ENCODE measurements at regions not wholly inside any gene's neighbourhood (a gene's known extent, or its start where the extent isn't known, plus 50 kb on each side); places are given as distances from the start of the nearest gene placed in this dataset.
"Not testable (repeated sequence)": the region's sequence is repeated elsewhere in the genome, so short reads cannot be mapped to it uniquely, and the experiment has no call there.

- DNase-seq = no peak
These were observed 430.4 kb downstream of the RPS6KC1 start for GRCh38 chr1:213481395-213481794.

GRCh38 chr1:213484333-213484732 lies 433.3 kb downstream of the RPS6KC1 start:
- DNase-seq = no peak

DNA sequence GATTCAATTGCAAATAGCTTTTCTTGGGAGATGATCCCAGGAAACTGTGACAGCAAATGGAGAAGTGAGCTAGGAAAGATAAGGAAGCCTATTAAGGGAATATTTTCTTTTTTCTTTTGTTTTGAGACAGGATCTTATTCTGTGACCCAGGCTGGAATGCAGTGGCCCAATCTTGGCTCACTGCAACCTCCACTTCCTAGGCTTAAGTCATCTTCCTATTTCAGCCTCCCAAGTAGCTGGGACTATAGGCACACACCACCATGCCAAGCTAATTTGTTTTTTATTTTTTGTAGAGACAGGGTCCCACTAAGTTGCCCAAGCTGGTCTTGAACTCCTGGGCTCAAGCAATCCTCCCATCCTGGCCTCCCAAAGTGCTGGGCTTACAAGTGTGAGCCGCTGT lies 433.7 kb downstream of the RPS6KC1 start:
- DNase-seq = no peak

GRCh38 chr1:213486488-213486887 lies 435.4 kb downstream of the RPS6KC1 start:
- DNase-seq = no peak

DNA sequence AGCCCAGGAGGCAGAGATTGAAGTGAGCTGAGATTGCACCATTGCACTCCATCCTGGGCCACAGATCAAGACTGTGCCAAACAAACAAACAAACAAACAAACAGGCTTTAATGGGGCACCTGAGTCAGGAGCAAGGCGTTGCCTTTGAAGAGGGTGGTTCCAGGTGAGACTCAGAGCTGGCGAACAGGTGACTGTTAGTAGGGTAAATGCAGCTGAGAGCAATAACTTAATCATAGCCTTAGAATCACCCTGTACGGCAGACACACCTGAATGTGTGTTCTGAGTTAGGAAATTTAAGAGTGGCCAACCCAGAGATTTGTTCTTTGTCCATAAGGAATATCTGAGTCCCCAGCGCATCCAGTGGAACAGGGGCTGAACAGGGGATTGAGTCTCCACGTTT lies 440.4 kb downstream of the RPS6KC1 start:
- DNase-seq = no peak

GRCh38 chr1:213492161-213493041 lies 441.4 kb downstream of the RPS6KC1 start:
- DNase-seq = no peak

- DNase-seq = no peak
These were observed 448.4 kb downstream of the RPS6KC1 start for GRCh38 chr1:213499444-213499843.

DNA sequence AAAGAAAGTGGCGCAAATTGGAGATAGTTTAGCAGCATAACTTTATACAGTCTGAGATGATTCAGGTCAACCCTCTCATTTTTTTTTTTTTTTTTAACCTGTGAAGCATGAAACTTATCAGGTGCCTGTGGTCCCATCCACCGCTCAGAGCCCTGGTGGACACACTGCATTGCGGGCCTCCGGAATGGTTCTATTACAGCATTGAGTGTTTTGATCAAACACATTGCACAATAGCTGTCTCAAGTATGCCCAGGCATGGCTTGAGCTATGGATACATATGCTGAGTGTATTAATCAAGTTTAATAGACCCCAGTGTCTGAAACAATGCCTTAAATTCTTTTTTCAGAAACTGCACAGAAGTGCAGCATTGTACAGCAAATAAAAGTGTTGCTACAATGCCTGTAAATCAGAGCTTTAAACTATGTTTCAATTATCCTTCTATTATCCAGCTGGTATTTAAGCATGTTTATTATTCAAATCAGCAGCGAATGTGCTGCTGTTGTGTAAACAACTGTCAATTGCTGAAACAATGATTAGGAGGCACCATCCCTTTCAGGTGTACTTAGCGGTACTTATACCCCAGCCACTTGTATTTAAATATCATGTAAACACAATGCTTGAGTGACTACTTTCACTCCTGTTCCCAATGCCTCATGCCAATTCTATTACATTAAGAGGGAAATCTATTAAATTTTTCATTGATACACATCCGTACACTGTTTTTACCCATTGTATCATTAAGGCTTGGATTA lies 456.6 kb downstream of the RPS6KC1 start:
- no peak for DNase-seq

DNA sequence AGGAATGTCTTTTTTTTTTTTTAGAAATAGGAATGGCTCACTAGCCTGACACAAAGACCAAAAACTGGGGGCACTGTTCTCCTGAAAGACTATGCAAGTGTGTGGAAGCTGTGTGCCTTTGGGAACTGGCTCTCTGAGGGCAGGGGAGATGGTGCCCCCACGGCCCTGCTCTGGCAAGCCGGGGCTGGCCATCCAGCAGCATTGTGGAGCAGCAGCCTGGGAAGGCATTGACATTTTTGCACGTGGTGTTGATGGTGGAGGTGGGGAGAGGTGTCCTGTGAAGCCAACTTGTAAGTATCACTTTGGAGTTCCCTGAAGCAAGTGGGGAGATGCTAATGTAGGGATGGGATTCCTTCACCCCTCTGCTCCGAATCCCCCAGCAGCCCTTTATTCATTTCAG lies 460.1 kb downstream of the RPS6KC1 start:
- no peak for DNase-seq

GRCh38 chr1:213512316-213512715 lies 461.3 kb downstream of the RPS6KC1 start:
- no peak for DNase-seq

DNA sequence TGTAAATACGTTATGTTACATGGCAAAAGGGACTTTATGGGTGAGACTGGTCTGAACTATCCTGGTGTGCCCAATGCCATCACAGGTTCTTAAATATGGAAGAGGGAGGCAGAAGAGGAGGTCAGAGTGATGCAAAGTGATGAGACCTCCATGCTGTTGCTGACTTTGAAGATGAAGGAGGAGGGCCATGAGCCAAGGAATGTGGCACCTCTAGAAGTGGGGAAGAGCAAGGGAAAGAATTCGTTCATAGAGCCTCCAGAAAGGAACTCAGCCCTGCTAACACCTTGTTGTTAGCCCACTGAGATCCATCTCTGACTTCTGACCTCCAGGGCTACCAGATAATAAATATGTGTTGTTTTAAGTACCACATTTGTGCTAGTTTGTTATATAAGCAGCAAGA lies 462.0 kb downstream of the RPS6KC1 start:
- no peak for DNase-seq

DNA sequence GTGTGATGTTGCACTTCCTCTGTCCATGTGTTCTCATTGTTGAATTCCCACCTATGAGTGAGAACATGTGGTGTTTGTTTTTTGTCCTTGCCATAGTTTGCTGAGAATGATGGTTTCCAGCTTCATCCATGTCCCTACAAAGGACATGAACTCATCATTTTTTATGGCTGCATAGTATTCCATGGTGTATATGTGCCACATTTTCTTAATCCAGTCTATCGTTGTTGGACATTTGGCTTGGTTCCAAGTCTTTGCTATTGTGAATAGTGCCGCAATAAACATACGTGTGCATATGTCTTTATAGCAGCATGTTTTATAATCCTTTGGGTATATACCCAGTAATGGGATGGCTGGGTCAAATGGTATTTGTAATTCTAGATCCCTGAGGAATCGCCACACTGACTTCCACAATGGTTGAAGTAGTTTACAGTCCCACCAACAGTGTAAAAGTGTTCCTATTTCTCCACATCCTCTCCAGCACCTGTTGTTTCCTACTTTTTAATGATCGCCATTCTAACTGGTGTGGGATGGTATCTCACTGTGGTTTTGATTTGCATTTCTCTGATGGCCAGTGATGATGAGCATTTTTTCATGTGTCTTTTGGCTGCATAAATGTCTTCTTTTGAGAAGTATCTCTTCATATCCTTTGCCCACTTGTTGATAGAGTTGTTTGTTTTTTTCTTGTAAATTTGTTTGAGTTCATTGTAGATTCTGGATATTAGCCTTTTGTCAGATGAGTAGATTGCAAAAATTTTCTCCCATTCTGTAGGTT lies 463.6 kb downstream of the RPS6KC1 start:
- DNase-seq = not testable (repeated sequence)

DNA sequence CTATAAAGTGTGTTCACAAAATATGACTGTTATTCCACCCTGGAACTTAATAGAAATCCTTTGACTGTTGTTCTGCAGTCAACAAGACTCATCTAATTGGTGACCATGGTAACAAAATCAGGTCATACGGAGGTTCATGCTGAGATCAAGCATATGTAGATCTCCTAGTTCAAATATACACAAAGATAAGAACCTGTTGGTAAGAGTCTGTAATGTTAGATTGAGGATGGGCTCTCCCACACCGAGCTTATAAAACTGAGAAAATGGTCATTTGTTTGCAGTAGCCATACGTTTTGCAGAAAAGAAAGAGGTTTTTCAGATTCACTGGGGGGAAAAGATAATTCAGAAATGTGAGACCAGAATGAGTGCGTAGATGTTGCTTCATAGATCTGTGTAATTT lies 468.1 kb downstream of the RPS6KC1 start:
- DNase-seq = no peak

DNA sequence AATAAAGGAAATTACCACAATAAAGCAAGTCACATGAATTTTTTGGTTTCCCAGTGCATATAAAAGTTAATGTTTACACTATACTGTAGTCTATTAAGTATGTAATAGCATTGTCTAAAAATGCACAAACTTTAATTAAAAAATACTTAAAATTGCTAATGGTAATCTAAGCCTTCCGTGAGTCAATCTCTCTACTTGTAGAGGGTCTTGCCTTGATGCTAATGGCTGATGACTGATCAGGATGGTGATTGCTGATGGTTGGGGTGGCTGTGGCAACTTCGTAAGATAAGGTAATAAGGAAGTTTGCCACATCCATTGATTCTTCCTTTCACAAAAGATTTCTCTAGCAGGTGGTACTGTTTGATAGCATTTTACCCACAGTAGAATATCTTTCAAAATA lies 466.6 kb upstream of the PROX1 start:
- DNase-seq = no peak

- DNase-seq = no peak
These were observed 463.9 kb upstream of the PROX1 start for GRCh38 chr1:213523781-213524398.

GRCh38 chr1:213526306-213526705 lies 461.5 kb upstream of the PROX1 start:
- no peak for DNase-seq

DNA sequence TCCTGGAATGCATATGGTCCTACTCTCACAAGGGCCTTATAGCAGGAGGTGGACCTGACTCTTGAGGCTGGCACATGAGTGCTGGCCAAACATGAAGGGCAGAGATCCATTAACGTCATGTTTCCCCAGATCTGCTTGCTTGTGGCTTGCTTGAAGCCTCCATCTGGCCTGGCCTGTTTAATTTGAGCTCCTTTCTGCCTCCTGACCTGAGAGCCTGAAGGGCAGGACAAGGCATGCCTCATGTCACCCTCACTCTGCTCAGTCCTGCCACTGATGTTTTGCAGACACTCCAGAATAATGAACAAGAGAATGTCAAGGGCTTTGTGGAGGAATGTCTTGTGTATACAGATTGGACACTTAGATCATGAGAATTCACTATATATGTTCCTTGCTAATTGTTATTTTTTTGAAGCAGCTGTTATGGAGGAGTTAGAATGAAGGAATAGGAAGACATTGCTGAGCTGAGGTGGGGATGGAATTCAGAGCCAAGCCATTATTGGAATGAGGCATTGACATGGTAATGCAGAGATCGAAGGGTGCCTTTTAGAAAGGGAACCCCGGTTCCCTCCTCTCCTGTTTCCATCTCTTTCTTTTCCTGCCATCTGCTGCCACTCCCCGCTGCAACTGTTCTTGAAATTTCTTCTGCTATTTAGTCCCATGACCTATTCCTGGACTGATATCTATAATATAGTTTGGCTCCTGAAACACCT lies 457.0 kb upstream of the PROX1 start:
- no peak for DNase-seq

DNA sequence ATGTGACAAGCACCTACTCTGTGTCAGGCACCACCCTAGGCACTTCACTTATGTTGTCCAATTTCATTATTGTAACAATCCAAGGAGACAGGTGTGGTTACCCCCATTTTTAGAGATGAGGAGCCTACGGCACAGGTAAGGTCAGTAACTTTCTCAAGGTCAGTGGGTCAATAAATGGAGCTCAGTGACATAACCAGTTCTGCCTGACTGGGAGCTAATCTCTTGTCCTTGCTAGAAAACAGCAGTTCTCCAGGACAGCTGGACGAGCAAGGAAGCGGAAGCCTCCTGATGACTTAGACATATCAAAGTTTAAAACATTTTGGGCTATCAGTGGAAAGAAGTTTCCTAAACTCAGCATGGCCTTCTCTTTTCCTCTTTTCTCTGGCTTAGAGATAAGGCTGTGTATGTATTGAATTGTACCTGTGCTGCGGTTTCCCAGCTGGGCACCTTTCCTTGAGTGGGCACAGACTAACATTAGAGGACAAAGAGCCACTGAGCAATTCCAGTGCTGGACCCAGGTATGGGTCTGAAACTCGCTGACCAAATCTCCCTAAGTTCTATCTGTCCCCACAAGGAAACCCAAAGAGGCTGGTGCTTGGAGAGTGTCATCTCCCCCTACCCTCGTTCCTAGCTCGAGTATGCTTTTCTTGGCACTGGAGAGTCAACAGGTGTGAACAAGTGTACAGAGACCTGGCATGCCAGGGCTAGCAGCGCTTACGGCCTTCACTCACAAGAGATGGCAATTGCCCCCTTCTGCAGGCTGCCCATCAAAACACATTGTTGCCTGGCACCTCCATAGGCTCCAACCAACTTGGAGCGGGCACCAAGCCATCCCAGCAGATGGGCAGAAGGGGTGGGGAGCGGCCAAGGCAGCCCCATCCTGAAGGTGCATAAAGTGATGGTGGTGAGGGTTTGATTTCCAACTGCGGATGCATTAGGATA lies 456.1 kb upstream of the PROX1 start:
- DNase-seq = no peak

DNA sequence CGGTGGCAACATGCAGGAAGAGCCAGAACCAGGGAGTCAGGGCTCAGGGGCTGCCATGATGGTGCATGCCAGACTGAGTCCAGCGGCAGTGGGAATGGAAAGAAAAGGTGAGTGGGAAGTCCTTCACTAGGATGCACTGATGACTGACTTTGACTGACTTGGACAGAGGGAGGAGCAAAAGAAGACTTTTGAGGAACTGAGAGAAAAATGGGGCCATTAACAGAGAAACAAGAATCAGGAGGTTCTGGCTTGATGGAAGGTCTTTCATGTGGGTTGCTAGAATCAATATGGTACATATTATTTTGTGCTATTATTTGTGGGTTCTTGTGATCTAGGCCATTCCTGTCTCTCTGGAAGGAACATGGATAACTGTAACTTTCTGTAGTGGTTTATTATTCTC lies 454.6 kb upstream of the PROX1 start:
- DNase-seq = no peak

DNA sequence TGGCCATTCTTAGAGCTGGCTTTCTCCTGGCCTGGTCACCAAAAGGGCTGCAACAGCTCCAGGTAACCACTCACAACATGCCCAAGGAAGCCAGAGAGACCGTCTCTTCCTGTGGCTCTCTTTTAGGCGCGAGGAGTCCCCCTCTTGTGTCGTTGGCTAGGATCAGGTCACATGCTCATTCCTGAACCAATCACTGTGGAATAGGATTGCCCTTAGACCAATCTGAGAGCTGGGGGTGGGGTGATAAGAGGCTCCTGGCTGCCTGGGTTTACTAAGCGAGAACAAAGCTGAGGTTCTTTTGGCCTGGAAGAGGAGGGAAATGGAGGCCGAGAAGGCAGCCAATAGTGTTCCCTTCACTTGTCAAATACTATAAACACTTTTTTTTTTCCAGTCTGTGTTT lies 452.1 kb upstream of the PROX1 start:
- DNase-seq = no peak

- DNase-seq = no peak
These were observed 449.5 kb upstream of the PROX1 start for GRCh38 chr1:213538251-213538650.

Measured in CD4-positive, alpha-beta T cell treated with Interleukin-6 for 4 hours (primary cell).